ENCODE measurements at regions not wholly inside any gene's neighbourhood (a gene's known extent, or its start where the extent isn't known, plus 50 kb on each side); places are given as distances from the start of the nearest gene placed in this dataset.

DNA sequence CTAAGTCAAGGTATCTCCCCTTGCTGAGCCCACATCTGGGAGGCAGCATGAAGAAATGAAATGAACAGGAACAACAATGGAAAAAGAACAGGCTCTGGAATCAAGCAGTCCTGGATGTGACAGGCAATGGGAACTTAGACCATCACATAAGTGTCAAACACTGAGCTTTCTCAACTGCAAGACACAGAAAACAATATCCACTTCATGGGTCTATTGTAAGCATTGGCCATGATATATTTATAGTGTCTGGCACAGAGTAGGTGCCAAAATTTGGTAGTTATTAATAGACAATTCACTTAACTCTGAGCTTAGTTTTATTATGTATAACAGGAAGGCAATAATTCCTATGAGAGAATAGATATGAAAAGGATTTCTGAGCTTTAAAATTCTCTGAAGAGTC is 64.1 kb upstream of the ATP1B1 start:
- TF ChIP-seq, protein P1, sequence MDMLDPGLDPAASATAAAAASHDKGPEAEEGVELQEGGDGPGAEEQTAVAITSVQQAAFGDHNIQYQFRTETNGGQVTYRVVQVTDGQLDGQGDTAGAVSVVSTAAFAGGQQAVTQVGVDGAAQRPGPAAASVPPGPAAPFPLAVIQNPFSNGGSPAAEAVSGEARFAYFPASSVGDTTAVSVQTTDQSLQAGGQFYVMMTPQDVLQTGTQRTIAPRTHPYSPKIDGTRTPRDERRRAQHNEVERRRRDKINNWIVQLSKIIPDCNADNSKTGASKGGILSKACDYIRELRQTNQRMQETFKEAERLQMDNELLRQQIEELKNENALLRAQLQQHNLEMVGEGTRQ (CRISPR knock-in tag; IDR thresholded peaks at IDR 0.05), result no peak
- TF ChIP-seq, protein P2, sequence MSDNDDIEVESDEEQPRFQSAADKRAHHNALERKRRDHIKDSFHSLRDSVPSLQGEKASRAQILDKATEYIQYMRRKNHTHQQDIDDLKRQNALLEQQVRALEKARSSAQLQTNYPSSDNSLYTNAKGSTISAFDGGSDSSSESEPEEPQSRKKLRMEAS (CRISPR knock-in tag; IDR thresholded peaks at IDR 0.05), result no peak
